K562 (cell line): ENCODE measurements at regions not wholly inside any gene's neighbourhood (a gene's known extent, or its start where the extent isn't known, plus 50 kb on each side); places are given as distances from the start of the nearest gene placed in this dataset.

Source experiments
- ATAC-seq: fragments of 200-7000 bp; cut with Tn5 transposase; 3 replicates; pipeline ENCODE4 v1.9.1; 2020; ENCODE audit warnings: moderate library complexity
- BruUV-seq: library from RNA; stranded (reverse); fragments of 400-500 nt; replicated peaks from 2 replicates; lab custom pipeline; 2021; lab: Mats Ljungman, UMichigan
- CTCF ChIA-PET: fragments of 300-600 bp; formaldehyde crosslinking; extraction: SDS; loops from one replicate; lab custom pipeline; 2021; ENCODE audit warnings: low intra/inter-chr PET ratio; lab: Yijun Ruan, JAX
- POLR2A ChIA-PET: fragments of 300-600, 350-650 bp; sonication (Branson Sonifier 250); formaldehyde crosslinking; extraction: SDS; loops from one replicate; lab custom pipeline; 2021; ENCODE audit warnings: antibody characterized with exemption, inconsistent platforms; lab: Yijun Ruan, JAX
- DNase-seq, 4 experiments: peaks; one replicate each; pipeline versions ENCODE4 v3.0.0 to v3.0.0-alpha.2; 2011 to 2018; ENCODE audit warnings: low spot score in 3 of 4, mixed read lengths in 3 of 4; ENCODE audit errors: extremely low read depth in 1 of 4
- FAIRE-seq: peaks from 2 replicates; lab custom pipeline; 2011; peaks lifted over from hg19 to GRCh38; lab: Jason Lieb, UNC
- H2AFZ ChIP-seq: 2 replicates; pipeline ENCODE4 v1.6.0; 2011; ENCODE audit warnings: low read depth, low read length, control low read depth, inconsistent platforms
- H3K27ac ChIP-seq: fragments of 200-600 bp; 3 replicates; pipeline ENCODE4 v1.8.0; 2011; ENCODE audit warnings: low read depth, mild to moderate bottlenecking, control low read depth, inconsistent platforms, low read length, moderate library complexity, mixed read lengths; ENCODE audit errors: extremely low read depth
- H3K27me3 ChIP-seq, 2 experiments: fragments of 300-600 bp in 1 of 2; 2 replicates in 1 of 2; 3 replicates in 1 of 2; pipeline versions ENCODE4 v1.6.0 to v1.8.0; 2011; ENCODE audit warnings: inconsistent platforms in 2 of 2, low read length in 2 of 2, mild to moderate bottlenecking in 1 of 2, mixed read lengths in 1 of 2, moderate library complexity in 1 of 2; ENCODE audit not compliant: control insufficient read depth in 2 of 2, insufficient read depth in 2 of 2
- H3K36me3 ChIP-seq: fragments of 300-600 bp; 3 replicates; pipeline ENCODE4 v1.8.0; 2011; ENCODE audit warnings: mild to moderate bottlenecking, low read length, inconsistent platforms; ENCODE audit not compliant: control insufficient read depth, insufficient read depth
- H3K4me1 ChIP-seq, 2 experiments: fragments of 200-600 bp in 1 of 2; replicated peaks in 1 of 2; 2 replicates in 1 of 2; 3 replicates in 1 of 2; pipeline versions ENCODE4 v1.5.1 to v1.8.0; 2011; ENCODE audit warnings: inconsistent platforms in 2 of 2, low read length in 2 of 2, mild to moderate bottlenecking in 1 of 2, mixed read lengths in 1 of 2, moderate library complexity in 1 of 2; ENCODE audit not compliant: control insufficient read depth in 2 of 2, insufficient read depth in 2 of 2
- H3K4me2 ChIP-seq: 2 replicates; pipeline ENCODE4 v1.6.1; 2011; ENCODE audit warnings: low read length, control low read depth, inconsistent platforms, mixed read lengths; ENCODE audit not compliant: insufficient read depth
- H3K4me3 ChIP-seq: fragments of 200-600 bp; sonication (generic), shearing (Covaris generic); 2 replicates; pipeline ENCODE4 v1.5.1; 2016; ENCODE audit warnings: control low read depth, inconsistent platforms
- H3K79me2 ChIP-seq: fragments of 200-600 bp; 3 replicates; pipeline ENCODE4 v1.8.0; 2011; ENCODE audit warnings: low read length, inconsistent platforms; ENCODE audit not compliant: control insufficient read depth, insufficient read depth
- H3K9ac ChIP-seq, 2 experiments: 2 replicates each; pipeline versions ENCODE4 v1.6.0 to v1.6.1; 2011; ENCODE audit warnings: low read depth in 2 of 2, low read length in 2 of 2, control low read depth in 1 of 2, inconsistent platforms in 1 of 2, mild to moderate bottlenecking in 1 of 2, mixed read lengths in 1 of 2; ENCODE audit not compliant: insufficient read depth in 1 of 2
- H3K9me1 ChIP-seq: one replicate; pipeline ENCODE4 v1.6.0; 2011; ENCODE audit warnings: inconsistent platforms, mild to moderate bottlenecking, low read length, moderate library complexity; ENCODE audit not compliant: control insufficient read depth, insufficient read depth
- H3K9me3 ChIP-seq: replicated peaks from 2 replicates; pipeline ENCODE4 v1.5.1; 2011; ENCODE audit warnings: low read depth, low read length, inconsistent platforms; ENCODE audit not compliant: control insufficient read depth, insufficient read depth
- H4K20me1 ChIP-seq: replicated peaks from 2 replicates; pipeline ENCODE4 v1.6.1; 2011; ENCODE audit warnings: low read length, inconsistent platforms, mixed read lengths; ENCODE audit not compliant: control insufficient read depth, insufficient read depth
- DPF2 ChIP-seq: fragments of 450-650 bp; IDR thresholded peaks from 2 replicates; pipeline ENCODE4 v1.6.1; 2016
- ELF2 ChIP-seq: fragments of 250-450 bp; sonication (Bioruptor Pico); IDR thresholded peaks from 2 replicates; pipeline ENCODE4 v1.5.0; 2021; ENCODE audit warnings: mild to moderate bottlenecking
- EP400 ChIP-seq: fragments of 450-650 bp; IDR thresholded peaks from 2 replicates; pipeline ENCODE4 v1.6.1; 2017; ENCODE audit warnings: antibody characterized with exemption, mild to moderate bottlenecking, moderate library complexity
- ERF ChIP-seq: fragments of 450-650 bp; formaldehyde crosslinking; IDR thresholded peaks from 2 replicates; pipeline ENCODE4 v1.4.0; 2020; ENCODE audit warnings: mild to moderate bottlenecking, mixed read lengths
- EZH2 ChIP-seq: IDR thresholded peaks from 2 replicates; pipeline ENCODE4 v1.6.1; 2012; ENCODE audit warnings: low read depth, mild to moderate bottlenecking, inconsistent platforms, low read length, borderline replicate concordance
- GABPB1 ChIP-seq: sonication (generic); formaldehyde crosslinking; IDR thresholded peaks from 2 replicates; pipeline ENCODE4 v1.8.0; 2022; ENCODE audit warnings: mild to moderate bottlenecking, missing genetic modification reagents
- GATA2 ChIP-seq: sonication (generic); formaldehyde crosslinking; IDR thresholded peaks from 2 replicates; pipeline ENCODE4 v1.4.0; 2020; ENCODE audit warnings: mild to moderate bottlenecking, missing genetic modification reagents
- HEY1 ChIP-seq: fragments of 250-450 bp; sonication (Bioruptor Pico); IDR thresholded peaks from 2 replicates; pipeline ENCODE4 v1.5.0; 2020; ENCODE audit warnings: mild to moderate bottlenecking, moderate library complexity, borderline replicate concordance
- JUND ChIP-seq, 2 experiments: IDR thresholded peaks; 2 replicates in 1 of 2; 3 replicates in 1 of 2; pipeline ENCODE4 v1.6.1; 2011; ENCODE audit warnings: borderline replicate concordance in 2 of 2, low read depth in 2 of 2, low read length in 2 of 2, improper control_type of control experiment in 1 of 2, missing biosample characterization in 1 of 2, missing genetic modification characterization in 1 of 2, missing genetic modification reagents in 1 of 2
- NFE2 ChIP-seq: IDR thresholded peaks from 2 replicates; pipeline ENCODE4 v1.6.1; 2014; ENCODE audit warnings: antibody characterized with exemption, low read depth
- NUFIP1 ChIP-seq: fragments of 450-650 bp; IDR thresholded peaks from 2 replicates; pipeline ENCODE4 v1.6.1; 2018; ENCODE audit not compliant: partially characterized antibody
- RBM17 ChIP-seq: fragments of 200-400 bp; formaldehyde crosslinking; IDR thresholded peaks from 2 replicates; pipeline ENCODE4 v1.6.1; 2017; ENCODE audit warnings: low read depth, mild to moderate bottlenecking, low read length, borderline replicate concordance
- RBM34 ChIP-seq: fragments of 200-400 bp; formaldehyde crosslinking; IDR thresholded peaks from 2 replicates; pipeline ENCODE4 v1.6.1; 2018; ENCODE audit warnings: low read length, borderline replicate concordance; ENCODE audit not compliant: insufficient read depth
- SIN3A ChIP-seq, 2 experiments: fragments of 150-350 bp in 1 of 2; IDR thresholded peaks; 2 replicates each; pipeline ENCODE4 v1.6.1; 2011 to 2016; ENCODE audit warnings: borderline replicate concordance in 2 of 2, low read depth in 2 of 2, low read length in 2 of 2, mild to moderate bottlenecking in 2 of 2, moderate library complexity in 2 of 2; ENCODE audit not compliant: control insufficient read depth in 1 of 2
- SRSF9 ChIP-seq: fragments of 200-400 bp; formaldehyde crosslinking; IDR thresholded peaks from 2 replicates; pipeline ENCODE4 v1.6.1; 2017; ENCODE audit warnings: low read depth, low read length, borderline replicate concordance
- ZNF224 ChIP-seq: sonication (generic); formaldehyde crosslinking; IDR thresholded peaks from 2 replicates; pipeline ENCODE4 v1.8.0; 2022; ENCODE audit warnings: mild to moderate bottlenecking, missing genetic modification reagents
- ZZZ3 ChIP-seq: fragments of 450-650 bp; IDR thresholded peaks from 2 replicates; pipeline ENCODE4 v1.6.1; 2016; ENCODE audit warnings: antibody characterized with exemption, mild to moderate bottlenecking, moderate library complexity
- WGBS: fragments of 100-300 bp; shearing (Covaris generic); methylation state at CpG from one replicate; pipeline ENCODE4 v1.1.6; 2016; ENCODE audit warnings: low coverage, mixed read lengths; ENCODE audit not compliant: insufficient coverage; ENCODE audit errors: missing lambda C conversion rate; 5-methylcytosine and 5-hydroxymethylcytosine counted together
- in situ Hi-C: fragments of 300-500 bp; cut with MboI; formaldehyde crosslinking; loops from 4 replicates; pipeline ENCODE4 v1.15.0; 2018; ENCODE audit warnings: inconsistent platforms, mixed read lengths
- intact Hi-C: fragments of 100-400 bp; cut with micrococcal nuclease; formaldehyde crosslinking; loops from 2 replicates; pipeline ENCODE4 v1.14.2; 2022
- TF ChIP-seq, protein P1 (sequence below): fragments of 250-450 bp; sonication (Bioruptor Pico); IDR thresholded peaks from 2 replicates; pipeline ENCODE4 v1.4.0; 2020

DNA sequence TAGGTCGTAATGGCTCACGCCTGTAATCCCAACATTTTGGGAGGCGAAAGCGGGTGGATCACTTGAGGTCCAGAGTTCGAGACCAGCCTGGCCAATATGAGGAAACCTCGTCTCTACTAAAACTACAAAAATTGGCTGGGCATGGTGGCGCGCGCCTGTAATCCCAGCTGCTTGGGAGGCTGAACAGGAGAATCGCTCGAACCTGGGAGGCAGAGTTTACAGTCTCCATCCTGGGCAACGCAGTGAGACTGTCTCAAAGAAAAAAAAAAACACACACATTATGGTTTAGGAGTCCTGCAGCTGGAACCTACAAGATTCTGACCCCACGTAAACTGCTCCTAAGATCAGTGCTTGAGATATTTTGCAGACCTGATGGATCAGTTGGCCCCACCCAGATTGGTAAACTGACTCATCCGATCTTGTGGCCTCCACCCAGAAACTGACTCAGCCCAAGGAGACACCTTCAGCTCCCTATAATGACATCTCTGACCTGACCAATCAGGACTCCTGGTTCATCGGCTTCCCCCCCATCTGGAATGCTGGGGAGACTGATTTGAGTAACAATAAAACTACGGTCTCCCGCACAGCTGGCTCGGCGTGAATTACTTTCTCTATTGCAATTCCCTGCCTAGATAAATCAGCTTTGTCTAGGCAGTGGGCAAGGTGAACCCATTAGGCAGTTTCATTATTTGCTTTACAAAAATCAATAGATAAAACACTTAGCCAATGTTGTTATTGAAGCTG, 96.2 kb upstream of the BTN3A2 start:
- intact Hi-C loops (no loop called here), in situ Hi-C loops (no loop called here)
- peaks cover 0 to 5% of the 10 kb centered on the region in 2 experiments; a peak in 3 of 5 replicates for H3K4me1 ChIP-seq
- no peaks in the 10 kb centered on the region for H4K20me1 ChIP-seq
- no peaks in the 10 kb centered on the region for H3K9me1 ChIP-seq
- CTCF ChIA-PET = no interaction called here
- H3K36me3 ChIP-seq = no peaks in the 10 kb centered on the region
- H3K79me2 ChIP-seq = no peaks in the 10 kb centered on the region
- peaks cover 4% of the 10 kb centered on the region; the same call in 1 of the 2 replicates for H3K9me3 ChIP-seq
- no peak overlapping the region for H3K27ac ChIP-seq
- H3K4me3 ChIP-seq = no peak overlapping the region
- no peak overlapping the region for H2AFZ ChIP-seq
- no peak for FAIRE-seq
- H3K9ac ChIP-seq = no peak overlapping the region
- peak in 2 of 4 experiments; percentile 69 to 73 for DNase-seq
- no peak overlapping the region for H3K4me2 ChIP-seq
- WGBS = 79% methylated on average over 19 of the region's 19 CpGs
- H3K27me3 ChIP-seq = no peaks in the 10 kb centered on the region
- POLR2A ChIA-PET = interaction anchor here (0.6 to 3.3 kb wide), 3 partner anchors 10 to 1286 kb away, joined by 3 to 15 read pairs (median 3); no protein-coding TSS in a partner anchor
- BruUV-seq = no TSS peak
- ATAC-seq = no peak; the same call in 2 of the 3 replicates
- no peak for TF ChIP-seq NUFIP1
- no peak for TF ChIP-seq SRSF9
- no peak for TF ChIP-seq HEY1 (CRISPR knock-in tag)
- no peak for TF ChIP-seq GATA2 (CRISPR knock-in tag)
- no peak for TF ChIP-seq EZH2
- no peak for TF ChIP-seq RBM34
- peak; percentile 35; the same call in 1 of the 2 replicates for TF ChIP-seq JUND (IDR thresholded peaks at IDR 0.05; ENCODE audit: borderline replicate concordance, low read depth, low read length)
- TF ChIP-seq JUND (tag; IDR thresholded peaks at IDR 0.05; ENCODE audit: borderline replicate concordance, low read depth, low read length) = no peak
- TF ChIP-seq NFE2 = no peak
- no peak for TF ChIP-seq EP400
- TF ChIP-seq ERF (CRISPR knock-in tag) = no peak
- no peak for TF ChIP-seq ELF2 (CRISPR knock-in tag)
- no peak for TF ChIP-seq SIN3A (IDR thresholded peaks at IDR 0.05; ENCODE audit: borderline replicate concordance in 2 of 2, control insufficient read depth in 1 of 2, low read depth in 2 of 2, low read length in 2 of 2)
- TF ChIP-seq, protein P1, sequence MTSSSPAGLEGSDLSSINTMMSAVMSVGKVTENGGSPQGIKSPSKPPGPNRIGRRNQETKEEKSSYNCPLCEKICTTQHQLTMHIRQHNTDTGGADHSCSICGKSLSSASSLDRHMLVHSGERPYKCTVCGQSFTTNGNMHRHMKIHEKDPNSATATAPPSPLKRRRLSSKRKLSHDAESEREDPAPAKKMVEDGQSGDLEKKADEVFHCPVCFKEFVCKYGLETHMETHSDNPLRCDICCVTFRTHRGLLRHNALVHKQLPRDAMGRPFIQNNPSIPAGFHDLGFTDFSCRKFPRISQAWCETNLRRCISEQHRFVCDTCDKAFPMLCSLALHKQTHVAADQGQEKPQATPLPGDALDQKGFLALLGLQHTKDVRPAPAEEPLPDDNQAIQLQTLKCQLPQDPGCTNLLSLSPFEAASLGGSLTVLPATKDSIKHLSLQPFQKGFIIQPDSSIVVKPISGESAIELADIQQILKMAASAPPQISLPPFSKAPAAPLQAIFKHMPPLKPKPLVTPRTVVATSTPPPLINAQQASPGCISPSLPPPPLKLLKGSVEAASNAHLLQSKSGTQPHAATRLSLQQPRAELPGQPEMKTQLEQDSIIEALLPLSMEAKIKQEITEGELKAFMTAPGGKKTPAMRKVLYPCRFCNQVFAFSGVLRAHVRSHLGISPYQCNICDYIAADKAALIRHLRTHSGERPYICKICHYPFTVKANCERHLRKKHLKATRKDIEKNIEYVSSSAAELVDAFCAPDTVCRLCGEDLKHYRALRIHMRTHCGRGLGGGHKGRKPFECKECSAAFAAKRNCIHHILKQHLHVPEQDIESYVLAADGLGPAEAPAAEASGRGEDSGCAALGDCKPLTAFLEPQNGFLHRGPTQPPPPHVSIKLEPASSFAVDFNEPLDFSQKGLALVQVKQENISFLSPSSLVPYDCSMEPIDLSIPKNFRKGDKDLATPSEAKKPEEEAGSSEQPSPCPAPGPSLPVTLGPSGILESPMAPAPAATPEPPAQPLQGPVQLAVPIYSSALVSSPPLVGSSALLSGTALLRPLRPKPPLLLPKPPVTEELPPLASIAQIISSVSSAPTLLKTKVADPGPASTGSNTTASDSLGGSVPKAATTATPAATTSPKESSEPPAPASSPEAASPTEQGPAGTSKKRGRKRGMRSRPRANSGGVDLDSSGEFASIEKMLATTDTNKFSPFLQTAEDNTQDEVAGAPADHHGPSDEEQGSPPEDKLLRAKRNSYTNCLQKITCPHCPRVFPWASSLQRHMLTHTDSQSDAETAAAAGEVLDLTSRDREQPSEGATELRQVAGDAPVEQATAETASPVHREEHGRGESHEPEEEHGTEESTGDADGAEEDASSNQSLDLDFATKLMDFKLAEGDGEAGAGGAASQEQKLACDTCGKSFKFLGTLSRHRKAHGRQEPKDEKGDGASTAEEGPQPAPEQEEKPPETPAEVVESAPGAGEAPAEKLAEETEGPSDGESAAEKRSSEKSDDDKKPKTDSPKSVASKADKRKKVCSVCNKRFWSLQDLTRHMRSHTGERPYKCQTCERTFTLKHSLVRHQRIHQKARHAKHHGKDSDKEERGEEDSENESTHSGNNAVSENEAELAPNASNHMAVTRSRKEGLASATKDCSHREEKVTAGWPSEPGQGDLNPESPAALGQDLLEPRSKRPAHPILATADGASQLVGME (CRISPR knock-in tag) = no peak
- peak; percentile 24; the same call in 1 of the 2 replicates for TF ChIP-seq DPF2
- TF ChIP-seq GABPB1 (CRISPR knock-in tag) = no peak
- TF ChIP-seq RBM17 = no peak
- no peak for TF ChIP-seq ZNF224 (CRISPR knock-in tag)
- TF ChIP-seq ZZZ3 = no peak
